HG02798 (cell line): ENCODE measurements at regions not wholly inside any gene's neighbourhood (a gene's known extent, or its start where the extent isn't known, plus 50 kb on each side); places are given as distances from the start of the nearest gene placed in this dataset.
"Not testable (repeated sequence)": the region's sequence is repeated elsewhere in the genome, so short reads cannot be mapped to it uniquely, and the experiment has no call there.

ENCODE experiments used
- ATAC-seq: cut with Tn5 transposase; IDR thresholded peaks from one replicate; pipeline ENCODE4 v1.9.1; 2021; ENCODE audit warnings: mild to moderate bottlenecking; ENCODE audit not compliant: unreplicated experiment, poor library complexity

DNA sequence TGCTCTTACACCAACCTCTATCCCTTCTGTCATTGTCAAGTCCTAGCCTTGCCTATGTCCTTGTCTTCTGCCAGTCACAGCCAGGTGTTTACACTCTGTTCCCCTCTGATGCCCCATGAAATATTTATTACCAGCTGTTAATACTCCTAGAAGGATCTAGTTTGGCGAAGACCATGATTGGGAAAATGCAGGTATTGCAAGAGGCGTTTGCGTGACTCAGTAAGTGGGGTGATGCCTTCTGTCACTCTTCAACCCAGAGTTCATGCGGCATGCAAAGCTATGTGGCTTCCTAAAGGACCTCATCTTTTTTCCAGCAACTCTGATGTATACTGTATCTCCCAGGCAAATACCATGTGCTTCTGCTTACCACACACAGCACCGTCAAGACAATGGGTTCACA lies 81.8 kb upstream of the GJB6 start:
- no peak for ATAC-seq

DNA sequence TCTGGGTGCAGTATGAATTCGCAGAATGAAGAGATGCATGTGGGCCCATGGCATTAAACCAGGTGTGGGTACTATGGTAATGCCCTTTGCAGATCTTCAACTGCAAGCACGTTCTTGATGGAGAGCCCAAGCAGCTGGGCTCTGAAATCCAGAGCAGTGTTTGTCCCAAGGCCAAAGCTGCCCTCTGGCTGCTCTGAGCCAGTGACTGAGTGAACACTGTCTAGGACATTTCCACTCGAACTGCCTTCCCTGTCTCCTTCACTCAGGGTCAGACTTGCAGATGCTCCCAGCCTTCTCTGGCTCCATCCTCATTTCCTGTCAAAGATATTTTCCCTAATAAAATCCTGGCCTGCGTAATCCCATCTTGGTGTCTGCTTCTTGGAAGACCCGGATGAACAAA lies 80.2 kb upstream of the GJB6 start:
- no peak for ATAC-seq

DNA sequence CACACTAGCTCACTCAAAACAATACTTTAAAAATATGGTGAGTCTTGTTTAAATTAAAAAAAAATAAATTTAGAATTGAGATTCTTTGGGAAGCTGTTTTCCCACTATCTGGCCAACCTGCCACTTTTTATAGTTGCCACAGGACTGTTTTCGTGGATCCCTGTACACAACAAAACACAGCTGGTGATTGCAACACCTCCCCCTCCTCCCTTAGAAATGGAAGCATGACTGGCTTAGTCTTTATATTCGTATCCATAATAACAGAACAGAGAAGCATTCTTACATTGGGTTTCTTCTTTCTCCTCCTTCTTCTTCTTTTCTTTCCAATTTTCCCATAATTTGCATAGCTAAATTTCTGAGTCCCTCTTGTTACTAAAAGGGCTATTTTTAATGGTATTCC lies 79.5 kb upstream of the GJB6 start:
- ATAC-seq: no peak

DNA sequence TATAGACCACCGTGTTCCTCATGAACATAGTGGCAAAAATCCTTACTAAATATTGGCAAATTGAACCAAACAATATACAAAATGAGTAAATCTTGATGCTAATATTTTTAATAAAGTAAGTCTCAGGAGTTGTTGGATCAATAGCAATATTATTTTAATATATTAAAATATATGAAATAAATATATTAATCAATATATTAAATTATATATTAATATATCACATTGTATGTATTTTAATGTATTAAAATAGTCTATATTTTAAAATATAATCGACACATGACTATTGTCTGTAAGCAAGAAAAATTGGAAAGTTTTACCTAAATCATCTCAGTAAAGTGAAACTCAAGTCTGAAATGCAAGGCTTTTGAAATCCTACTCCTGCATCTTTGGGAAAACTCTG lies 78.9 kb upstream of the GJB6 start:
- no peak for ATAC-seq

DNA sequence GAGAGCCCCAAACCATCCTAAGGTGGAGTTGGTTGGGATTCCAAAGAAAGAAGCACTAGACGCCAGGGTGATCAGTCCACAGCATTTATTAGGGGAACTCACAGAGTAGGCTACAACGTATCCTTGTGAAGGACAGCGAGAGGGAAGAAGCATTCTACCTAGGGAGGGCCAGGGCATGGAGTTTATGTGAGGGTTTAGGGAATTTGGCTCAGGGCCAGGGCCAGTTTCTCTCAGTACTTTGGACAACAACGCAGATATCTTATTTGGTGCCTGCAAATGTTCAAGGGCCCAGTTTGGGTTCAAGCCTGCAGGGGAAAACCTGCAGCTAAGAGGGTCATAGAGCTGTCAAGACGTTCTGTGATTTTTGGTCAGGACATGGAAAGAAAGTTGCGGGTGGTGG lies 73.9 kb upstream of the GJB6 start:
- ATAC-seq: no peak

DNA sequence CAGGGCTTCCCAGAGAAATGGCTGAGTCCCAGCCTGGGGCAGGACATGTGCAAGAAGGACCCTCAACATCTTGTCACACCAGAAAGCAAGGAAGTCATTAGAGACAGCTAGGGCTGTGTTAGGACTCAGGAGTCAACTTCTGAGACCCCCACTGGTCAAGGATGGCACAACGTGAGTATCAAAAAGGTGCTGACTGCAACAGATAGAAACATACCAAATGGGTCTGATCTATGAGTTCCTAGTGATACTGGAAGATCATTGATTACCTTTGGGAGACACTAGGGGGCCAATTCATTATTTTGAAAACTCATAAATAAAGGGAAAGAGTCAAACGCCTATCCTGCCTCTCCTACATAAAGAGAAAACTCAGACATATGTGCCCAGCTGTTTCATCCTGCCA lies 73.5 kb upstream of the GJB6 start:
- no peak for ATAC-seq

DNA sequence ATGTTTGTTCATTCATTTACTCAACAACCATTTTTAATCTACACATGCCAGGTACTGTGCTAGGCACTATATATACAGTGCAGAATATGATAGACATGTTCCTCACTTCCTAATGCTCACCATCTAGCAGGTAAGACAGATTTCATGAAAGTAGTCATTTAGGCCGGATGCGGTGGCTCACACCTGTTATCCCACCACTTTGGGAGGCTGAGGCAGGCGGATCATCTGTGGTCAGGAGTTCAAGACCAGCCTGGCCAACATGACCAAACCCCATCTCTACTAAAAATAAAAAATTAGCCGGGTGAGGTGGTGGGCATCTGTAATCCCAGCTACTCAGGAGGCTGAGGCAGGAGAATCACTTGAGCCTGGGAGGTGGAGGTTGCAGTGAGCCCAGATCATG lies 71.9 kb upstream of the GJB6 start:
- ATAC-seq: not testable (repeated sequence)

DNA sequence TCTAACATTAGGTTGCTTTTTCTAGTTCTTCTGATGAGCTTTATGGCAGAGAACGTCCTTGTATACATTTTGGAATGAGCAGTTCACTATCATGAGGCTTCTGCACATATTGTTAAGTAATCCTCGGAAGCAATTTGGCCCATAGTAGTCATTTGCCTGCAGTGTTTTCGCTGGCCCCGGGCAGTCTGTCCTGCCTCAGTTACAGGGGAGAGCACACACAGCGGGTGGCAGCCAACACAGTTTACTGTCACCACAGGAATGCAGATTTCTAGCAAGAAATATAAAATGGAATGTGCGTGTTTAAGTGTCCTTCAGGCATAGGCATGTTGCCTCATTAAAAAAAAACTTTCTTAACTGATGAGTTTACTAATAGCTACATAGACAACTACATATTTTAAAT lies 71.5 kb upstream of the GJB6 start:
- ATAC-seq: no peak

DNA sequence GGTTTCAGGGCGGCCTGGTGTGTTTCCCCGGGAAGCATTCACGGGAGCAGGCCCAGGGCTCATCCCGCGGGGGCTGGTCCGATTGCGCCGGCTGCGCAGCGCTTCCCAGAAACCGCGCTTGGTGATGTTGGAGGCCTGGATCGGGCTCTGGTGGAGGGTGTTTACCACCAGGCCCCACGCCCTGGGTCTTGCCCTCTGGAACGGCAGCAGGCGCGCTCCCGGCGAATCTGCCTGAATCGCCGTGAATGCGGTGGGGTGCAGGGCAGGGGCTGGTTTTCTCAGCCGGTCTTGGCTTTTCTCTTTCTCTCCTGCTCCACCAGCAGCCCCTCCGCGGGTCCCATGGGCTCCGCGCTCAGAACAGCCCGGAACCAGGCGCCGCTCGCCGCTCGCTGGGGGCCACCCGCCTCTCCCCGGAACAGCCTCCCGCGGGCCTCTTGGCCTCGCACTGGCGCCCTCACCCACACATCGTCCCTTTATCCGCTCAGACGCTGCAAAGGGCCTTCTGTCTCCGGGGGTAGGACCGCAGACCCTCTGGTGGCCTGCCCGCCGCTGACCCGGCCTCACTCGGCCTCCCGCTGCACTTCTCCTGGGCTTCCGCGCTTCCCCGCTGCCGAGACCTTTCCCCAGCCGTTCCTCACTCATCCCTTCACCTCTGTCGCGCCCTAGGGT lies 69.4 kb upstream of the GJB6 start:
- no peak for ATAC-seq

DNA sequence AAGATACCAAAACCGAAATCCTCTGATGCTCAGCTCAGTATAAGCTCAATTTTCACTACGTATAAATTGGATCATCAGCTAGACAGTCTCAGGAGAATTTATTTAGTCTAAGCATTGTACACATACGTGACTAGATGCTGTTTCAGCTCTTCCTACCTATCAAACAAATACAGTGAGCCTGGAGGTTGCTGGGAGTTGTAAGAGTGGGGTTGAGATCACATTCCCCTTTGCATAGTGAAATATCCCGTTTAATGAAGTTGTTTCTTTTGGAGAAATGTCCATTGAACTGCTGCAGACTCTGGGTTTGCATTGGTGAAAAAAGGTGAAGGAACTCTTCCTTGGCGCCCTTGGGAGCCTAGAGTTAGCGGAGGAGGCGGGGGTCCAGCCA lies 68.9 kb upstream of the GJB6 start:
- no peak for ATAC-seq

DNA sequence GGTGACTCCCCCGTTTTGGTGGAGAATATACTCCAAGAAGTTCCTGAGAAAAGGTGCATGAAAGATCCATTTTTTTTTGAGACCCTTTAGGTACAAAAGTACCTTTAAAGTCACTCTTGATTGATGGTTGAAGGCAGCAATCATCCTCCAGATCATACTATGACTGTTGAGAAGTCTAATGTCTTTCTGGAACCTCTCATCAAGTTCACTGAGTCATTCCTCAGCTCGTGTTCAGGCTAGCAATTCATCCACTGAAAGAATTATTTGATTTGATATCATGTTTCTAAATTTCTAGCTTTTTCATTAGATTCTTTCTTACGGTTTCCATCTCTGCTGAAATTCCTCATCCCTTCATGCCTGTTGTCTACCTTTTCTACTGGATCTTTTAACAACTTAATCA lies 65.1 kb upstream of the GJB6 start:
- no peak for ATAC-seq

DNA sequence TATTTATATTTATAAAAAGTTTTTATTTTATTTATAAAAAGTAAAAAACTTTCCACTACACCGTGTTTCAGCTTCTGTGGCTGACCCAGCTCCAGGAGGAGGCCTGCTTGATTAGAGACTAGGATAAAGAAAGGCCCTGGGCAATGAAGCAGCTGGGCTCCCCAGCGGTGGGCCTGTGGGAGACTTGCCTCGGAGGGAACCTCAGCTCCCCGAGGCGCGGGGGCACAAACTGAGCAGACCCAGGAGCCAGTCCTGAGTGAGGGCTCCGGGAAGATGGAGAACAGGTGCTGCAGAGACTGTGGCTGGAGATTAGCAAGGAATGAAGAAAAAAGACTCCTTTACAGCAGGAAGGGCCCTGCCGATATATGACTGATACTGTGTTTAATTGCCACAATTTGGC lies 63.8 kb upstream of the GJB6 start:
- no peak for ATAC-seq

DNA sequence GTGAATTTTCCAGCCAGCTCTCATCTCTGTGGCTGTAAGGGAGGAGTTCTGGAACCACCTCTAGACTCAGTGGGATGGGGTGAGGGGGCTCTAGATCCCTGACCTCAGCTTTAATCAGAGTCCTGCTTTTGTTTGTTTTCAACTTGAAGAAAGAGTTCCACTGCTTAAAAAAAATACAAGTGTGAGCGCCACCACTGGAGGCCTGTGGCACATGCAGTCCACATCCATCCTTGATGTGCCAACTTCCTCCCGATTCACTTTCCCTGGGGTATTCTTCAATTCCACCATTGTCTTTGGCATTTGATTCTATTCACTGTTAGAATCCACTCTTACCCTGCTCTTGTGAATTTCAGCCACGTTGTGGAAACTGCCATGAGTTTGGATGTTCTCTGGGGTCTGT lies 62.4 kb upstream of the GJB6 start:
- ATAC-seq: no peak

DNA sequence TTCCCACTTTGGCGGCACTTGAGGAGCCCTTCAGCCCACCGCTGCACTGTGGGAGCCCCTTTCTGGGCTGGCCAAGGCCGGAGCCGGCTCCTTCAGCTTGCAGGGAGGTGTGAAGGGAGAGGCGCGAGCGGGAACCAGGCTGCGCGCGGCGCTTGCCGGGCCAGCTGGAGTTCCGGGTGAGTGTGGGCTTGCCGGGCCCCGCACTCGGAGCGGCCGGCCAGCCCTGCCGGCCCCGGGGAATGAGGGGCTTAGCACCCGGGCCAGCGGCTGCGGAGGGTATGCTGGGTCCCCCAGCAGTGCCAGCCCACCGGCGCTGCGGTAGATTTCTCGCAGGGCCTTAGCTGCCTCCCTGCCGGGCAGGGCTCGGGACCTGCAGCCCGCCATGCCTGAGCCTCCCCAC lies 60.2 kb upstream of the GJB6 start:
- not testable (repeated sequence) for ATAC-seq

DNA sequence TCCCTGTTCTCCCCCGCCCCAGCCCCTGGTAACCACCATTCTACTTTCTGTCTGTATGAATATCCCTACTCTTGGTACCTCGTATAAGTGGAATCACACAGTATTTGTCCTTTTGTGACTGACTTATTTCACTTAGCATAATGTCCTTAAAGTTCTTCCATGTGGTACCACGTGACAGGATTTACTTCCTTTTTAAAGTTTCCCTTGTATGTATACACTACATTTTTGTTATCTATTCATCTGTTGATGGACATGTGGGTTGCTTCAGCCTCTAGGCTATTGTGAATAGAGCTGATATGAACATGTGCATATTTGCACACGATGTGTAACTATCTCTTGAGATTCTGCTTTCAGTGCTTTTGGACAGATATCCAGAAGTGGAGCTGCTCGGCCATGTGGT lies 59.6 kb upstream of the GJB6 start:
- ATAC-seq: no peak

DNA sequence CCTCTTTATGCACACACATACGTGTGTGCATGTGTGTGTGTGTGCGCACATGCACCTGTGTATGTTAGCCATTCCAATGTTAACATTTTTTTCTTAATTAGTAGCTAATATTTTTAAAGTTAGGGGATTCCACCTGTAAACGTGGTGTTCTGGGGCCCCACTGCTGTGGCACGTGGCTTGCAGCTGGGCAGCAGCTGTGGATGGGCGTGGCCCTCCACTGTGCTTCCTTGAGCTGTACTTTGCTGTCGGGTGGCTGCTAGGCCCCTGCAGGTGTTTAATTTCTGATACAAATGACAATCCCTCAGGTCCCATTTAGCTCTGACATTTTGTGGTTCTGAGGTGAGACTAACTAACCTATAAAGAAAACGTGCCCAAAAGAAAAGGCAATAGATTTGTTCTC lies 58.9 kb upstream of the GJB6 start:
- no peak for ATAC-seq

DNA sequence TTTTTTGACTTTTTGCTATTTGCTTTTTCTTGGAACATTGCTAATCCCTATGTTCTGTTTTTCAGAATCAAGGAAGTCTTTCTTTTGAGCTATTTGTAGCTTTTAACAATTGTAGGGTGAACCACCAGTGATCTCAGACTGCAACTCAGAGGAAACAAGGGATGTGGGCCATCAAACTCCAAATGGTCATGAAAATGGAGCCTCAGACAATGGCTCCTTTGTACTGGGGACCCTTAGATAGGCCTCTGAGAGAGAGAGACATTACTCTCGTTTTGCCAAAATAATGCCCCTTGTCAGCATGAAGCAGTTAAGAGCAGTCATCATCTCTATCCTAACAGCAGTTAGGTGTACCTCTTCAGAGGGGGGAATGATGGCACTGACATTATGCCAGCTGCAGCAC lies 56.4 kb upstream of the GJB6 start:
- ATAC-seq: no peak

DNA sequence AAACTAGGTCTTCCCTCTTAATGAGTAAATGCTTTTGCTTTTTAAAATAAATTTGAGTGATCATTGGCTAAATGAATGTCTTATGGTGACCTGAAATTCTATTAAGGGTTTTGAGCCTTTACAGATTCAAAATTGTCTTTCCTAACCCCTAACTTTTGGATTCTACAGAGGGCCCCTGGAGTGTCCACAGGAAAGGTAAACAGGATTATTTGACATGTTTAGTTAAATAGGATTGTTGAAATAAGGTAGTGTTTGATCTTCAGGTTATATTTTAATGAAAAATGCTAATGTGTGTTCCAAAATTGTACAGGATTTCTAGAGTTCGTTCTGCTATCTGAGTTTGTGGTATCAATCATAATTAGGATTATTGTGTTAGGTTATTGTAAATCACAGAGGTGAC lies 55.9 kb upstream of the GJB6 start:
- ATAC-seq: no peak

DNA sequence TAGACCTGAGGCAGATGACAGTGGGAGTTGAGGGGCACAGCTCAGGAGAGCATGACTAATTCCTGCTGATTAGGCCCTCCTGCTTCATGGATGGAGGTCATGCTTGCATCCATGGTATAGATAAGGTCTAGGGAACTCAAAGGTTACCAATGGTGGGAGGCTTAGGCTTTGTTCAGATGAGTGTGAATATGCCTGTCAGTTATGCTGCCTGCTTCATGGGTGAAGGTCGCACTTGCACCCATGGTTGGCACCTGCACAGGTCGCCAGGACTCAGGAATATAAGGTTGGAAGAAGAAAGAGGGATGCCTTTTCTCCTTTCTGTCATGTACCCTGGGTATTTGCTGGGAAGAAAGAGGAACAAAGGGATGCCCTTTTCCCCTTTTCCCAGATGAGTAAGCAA lies 53.4 kb upstream of the GJB6 start:
- ATAC-seq: no peak
